ENCODE measurements at regions not wholly inside any gene's neighbourhood (a gene's known extent, or its start where the extent isn't known, plus 50 kb on each side); places are given as distances from the start of the nearest gene placed in this dataset.

GRCh38 chr3:76267851-76268380 is 482.6 kb upstream of the ZNF717 start:
- TF ChIP-seq CTCF (IDR thresholded peaks at IDR 0.05; ENCODE audit: low read depth, low read length) (no peak), EZH2phosphoT487 (IDR thresholded peaks at IDR 0.05; ENCODE audit: low read depth) (no peak)

Measured in OCI-LY3 (cell line).